K562 (cell line): ENCODE measurements at regions not wholly inside any gene's neighbourhood (a gene's known extent, or its start where the extent isn't known, plus 50 kb on each side); places are given as distances from the start of the nearest gene placed in this dataset.

Experiments
- ATF2 ChIP-seq: sonication (generic); formaldehyde crosslinking; IDR thresholded peaks from 2 replicates; pipeline ENCODE4 v1.8.1; 2022; ENCODE audit warnings: missing genetic modification reagents
- KAT8 ChIP-seq: fragments of 450-650 bp; IDR thresholded peaks from 2 replicates; pipeline ENCODE4 v1.6.1; 2016; ENCODE audit warnings: low read depth, mild to moderate bottlenecking
- ZBTB7A ChIP-seq: IDR thresholded peaks from 2 replicates; pipeline ENCODE4 v1.6.1; 2011; ENCODE audit warnings: low read depth, mild to moderate bottlenecking, low read length, moderate library complexity, borderline replicate concordance; ENCODE audit not compliant: control insufficient read depth

- TF ChIP-seq ZBTB7A (no peak), KAT8 (no peak), ATF2 (CRISPR knock-in tag) (no peak)
These were observed 329.0 kb downstream of the PARP8 start for GRCh38 chr5:50995285-50995942.
